ENCODE measurements at regions not wholly inside any gene's neighbourhood (a gene's known extent, or its start where the extent isn't known, plus 50 kb on each side); places are given as distances from the start of the nearest gene placed in this dataset.

- no peak for TF ChIP-seq ESRRA (CRISPR knock-in tag; IDR thresholded peaks at IDR 0.05; ENCODE audit: borderline replicate concordance)
- TF ChIP-seq CTCF (IDR thresholded peaks at IDR 0.05) = no peak
- no peak for TF ChIP-seq ZBTB21 (CRISPR knock-in tag; IDR thresholded peaks at IDR 0.05; ENCODE audit: borderline replicate concordance)
- TF ChIP-seq NR1H2 (CRISPR knock-in tag; IDR thresholded peaks at IDR 0.05) = no peak
- TF ChIP-seq TEAD4 (CRISPR knock-in tag; IDR thresholded peaks at IDR 0.05) = no peak
- TF ChIP-seq E2F1 (CRISPR knock-in tag; IDR thresholded peaks at IDR 0.05) = no peak
- no peak for TF ChIP-seq FOXK1 (CRISPR knock-in tag; IDR thresholded peaks at IDR 0.05)
- no peak for TF ChIP-seq SP1 (CRISPR knock-in tag; conservative IDR thresholded peaks at IDR 0.05)
- TF ChIP-seq TP53 (CRISPR knock-in tag; IDR thresholded peaks at IDR 0.05) = no peak
Observed at GRCh38 chr2:176910828-176911227, 301.8 kb upstream of the HNRNPA3 start.

All from WTC11 (cell line).